ENCODE measurements at regions not wholly inside any gene's neighbourhood (a gene's known extent, or its start where the extent isn't known, plus 50 kb on each side); places are given as distances from the start of the nearest gene placed in this dataset.

DNA sequence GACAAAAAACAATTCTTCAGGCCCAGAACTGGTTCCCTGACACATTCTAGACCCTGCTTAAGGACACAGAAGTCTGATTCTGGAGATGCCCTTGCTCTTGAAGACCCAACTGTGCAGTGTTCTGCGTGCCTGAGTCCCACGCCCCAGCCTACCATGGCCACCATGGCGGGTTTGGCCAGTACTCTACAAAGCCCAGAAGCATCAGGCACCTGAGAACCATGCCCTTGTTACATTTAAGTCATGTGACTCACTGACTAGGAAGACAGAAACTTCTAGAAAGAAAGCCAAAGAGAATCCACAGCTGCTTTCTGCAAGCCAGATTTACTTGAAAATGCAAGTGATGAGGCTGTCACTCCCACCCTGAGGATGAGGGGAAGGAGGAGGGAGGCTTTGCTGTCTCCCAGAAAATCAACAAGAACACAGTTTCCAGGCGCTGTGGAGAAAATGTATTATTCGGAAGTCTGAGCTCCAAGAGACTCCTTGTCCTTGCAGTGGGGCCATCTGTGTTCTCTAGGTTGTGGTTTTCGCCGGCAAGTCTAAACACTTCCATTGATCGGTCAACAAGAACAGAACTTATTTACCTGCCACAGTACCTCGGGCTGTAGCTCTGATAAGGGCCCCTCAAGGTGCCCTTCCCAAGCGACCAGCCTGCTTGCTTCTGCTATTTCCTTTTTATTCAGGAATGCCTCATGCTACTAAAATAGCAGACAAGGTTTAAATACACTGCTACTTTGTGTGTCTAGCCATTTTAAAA lies 81.3 kb upstream of the DMRT1 start:
- no peak overlapping the region for H3K27ac ChIP-seq (ENCODE audit: control insufficient read depth, insufficient read depth)
- intact Hi-C loops (cut with micrococcal nuclease; ENCODE audit: unreplicated experiment): loop anchor here (5.0 kb wide), 1 partner anchor 133 kb away; no protein-coding TSS in a partner anchor
- ChIA-PET CTCF (no interaction called here), POLR2A (no interaction called here), RAD21 (ENCODE audit: unreplicated experiment) (no interaction called here), SMC1A (ENCODE audit: uncharacterized antibody, unreplicated experiment) (no interaction called here)
- no peaks in the 10 kb centered on the region for H3K9me3 ChIP-seq (replicated peaks; ENCODE audit: control insufficient read depth, insufficient read depth, low read length)
- no peaks in the 10 kb centered on the region; a peak in 2 of 4 replicates for H3K27me3 ChIP-seq (replicated peaks in 1 of 2; ENCODE audit: control insufficient read depth in 2 of 2, insufficient read depth in 2 of 2, low read length in 1 of 2)
- TF ChIP-seq, protein P1, sequence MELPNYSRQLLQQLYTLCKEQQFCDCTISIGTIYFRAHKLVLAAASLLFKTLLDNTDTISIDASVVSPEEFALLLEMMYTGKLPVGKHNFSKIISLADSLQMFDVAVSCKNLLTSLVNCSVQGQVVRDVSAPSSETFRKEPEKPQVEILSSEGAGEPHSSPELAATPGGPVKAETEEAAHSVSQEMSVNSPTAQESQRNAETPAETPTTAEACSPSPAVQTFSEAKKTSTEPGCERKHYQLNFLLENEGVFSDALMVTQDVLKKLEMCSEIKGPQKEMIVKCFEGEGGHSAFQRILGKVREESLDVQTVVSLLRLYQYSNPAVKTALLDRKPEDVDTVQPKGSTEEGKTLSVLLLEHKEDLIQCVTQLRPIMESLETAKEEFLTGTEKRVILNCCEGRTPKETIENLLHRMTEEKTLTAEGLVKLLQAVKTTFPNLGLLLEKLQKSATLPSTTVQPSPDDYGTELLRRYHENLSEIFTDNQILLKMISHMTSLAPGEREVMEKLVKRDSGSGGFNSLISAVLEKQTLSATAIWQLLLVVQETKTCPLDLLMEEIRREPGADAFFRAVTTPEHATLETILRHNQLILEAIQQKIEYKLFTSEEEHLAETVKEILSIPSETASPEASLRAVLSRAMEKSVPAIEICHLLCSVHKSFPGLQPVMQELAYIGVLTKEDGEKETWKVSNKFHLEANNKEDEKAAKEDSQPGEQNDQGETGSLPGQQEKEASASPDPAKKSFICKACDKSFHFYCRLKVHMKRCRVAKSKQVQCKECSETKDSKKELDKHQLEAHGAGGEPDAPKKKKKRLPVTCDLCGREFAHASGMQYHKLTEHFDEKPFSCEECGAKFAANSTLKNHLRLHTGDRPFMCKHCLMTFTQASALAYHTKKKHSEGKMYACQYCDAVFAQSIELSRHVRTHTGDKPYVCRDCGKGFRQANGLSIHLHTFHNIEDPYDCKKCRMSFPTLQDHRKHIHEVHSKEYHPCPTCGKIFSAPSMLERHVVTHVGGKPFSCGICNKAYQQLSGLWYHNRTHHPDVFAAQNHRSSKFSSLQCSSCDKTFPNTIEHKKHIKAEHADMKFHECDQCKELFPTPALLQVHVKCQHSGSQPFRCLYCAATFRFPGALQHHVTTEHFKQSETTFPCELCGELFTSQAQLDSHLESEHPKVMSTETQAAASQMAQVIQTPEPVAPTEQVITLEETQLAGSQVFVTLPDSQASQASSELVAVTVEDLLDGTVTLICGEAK (IDR thresholded peaks at IDR 0.05; ENCODE audit: borderline replicate concordance): no peak
- no peak for TF ChIP-seq WRNIP1 (IDR thresholded peaks at IDR 0.05; ENCODE audit: borderline replicate concordance, low read depth, low read length)
- no peak for TF ChIP-seq BMI1 (IDR thresholded peaks at IDR 0.05; ENCODE audit: borderline replicate concordance)
- no peak overlapping the region for H3K4me3 ChIP-seq
- peaks cover 5% of the 10 kb centered on the region; the same call in 1 of the 2 replicates for H3K4me1 ChIP-seq (ENCODE audit: control insufficient read depth, insufficient read depth, low read length)
- DNase-seq (ENCODE audit: low read depth, low spot score) (no peak), FAIRE-seq (no peak), ATAC-seq (no peak)
- H3K4me2 ChIP-seq (ENCODE audit: control insufficient read depth, insufficient read depth): no peak overlapping the region
- in situ Hi-C loops (cut with MboI): no loop called here
- BruUV-seq (replicated peaks): no TSS peak
- H3K79me2 ChIP-seq (ENCODE audit: control insufficient read depth, insufficient read depth, low read length): no peaks in the 10 kb centered on the region
- H2AFZ ChIP-seq (ENCODE audit: control insufficient read depth, low read depth, low read length): no peak overlapping the region
- no peaks in the 10 kb centered on the region for H4K20me1 ChIP-seq (ENCODE audit: control insufficient read depth, insufficient read depth)
- no peak overlapping the region for H3K9ac ChIP-seq (ENCODE audit: control insufficient read depth, insufficient read depth, low read length)
- WGBS (ENCODE audit: insufficient coverage, insufficient replicate concordance, low lambda C conversion rate, missing lambda C conversion rate): 34% methylated on average over 10 of the region's 10 CpGs
- no peaks in the 10 kb centered on the region for H3K36me3 ChIP-seq (ENCODE audit: control insufficient read depth in 2 of 2, insufficient read depth in 2 of 2, low read length in 1 of 2)

All from GM12878 (cell line).